Fibroblast of pulmonary artery (primary cell): ENCODE measurements at regions not wholly inside any gene's neighbourhood (a gene's known extent, or its start where the extent isn't known, plus 50 kb on each side); places are given as distances from the start of the nearest gene placed in this dataset.
A peak's percentile ranks its signal among the peaks of the same experiment; 100 is the strongest.

Experiments used
- DNase-seq: peaks from one replicate; pipeline ENCODE4 v3.0.0-alpha.2; 2010; ENCODE audit warnings: low read depth
- H3K4me3 ChIP-seq: replicated peaks from 2 replicates; pipeline ENCODE4 v1.5.1; 2011; ENCODE audit warnings: low read depth, mild to moderate bottlenecking, control low read depth, low read length, moderate library complexity
- CTCF ChIP-seq: IDR thresholded peaks from 2 replicates; pipeline ENCODE4 v1.5.1; 2011; ENCODE audit warnings: mild to moderate bottlenecking, control low read depth, low read length, inconsistent platforms; ENCODE audit errors: missing control alignments

DNA sequence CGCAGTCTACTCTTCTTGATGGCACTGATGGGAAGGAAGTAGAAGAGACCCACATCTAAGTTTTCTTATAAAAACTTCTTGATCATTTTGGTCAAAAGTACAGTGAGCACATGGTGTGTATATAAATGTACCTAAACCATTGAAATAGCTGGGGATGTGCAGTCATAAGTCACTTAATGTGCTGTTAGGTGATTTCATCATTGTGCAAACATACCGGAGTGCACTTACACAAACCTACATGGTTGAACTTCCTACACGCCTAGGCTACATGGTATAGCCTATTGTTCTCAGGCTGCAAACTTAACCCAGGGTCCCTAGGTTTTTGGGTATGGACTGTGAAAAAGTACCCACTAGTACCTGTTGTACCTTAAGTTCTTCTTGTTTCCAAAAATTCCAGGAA is 123.3 kb upstream of the ZNF438 start:
- TF ChIP-seq CTCF = no peak
- DNase-seq = no peak
- no peak overlapping the region for H3K4me3 ChIP-seq

DNA sequence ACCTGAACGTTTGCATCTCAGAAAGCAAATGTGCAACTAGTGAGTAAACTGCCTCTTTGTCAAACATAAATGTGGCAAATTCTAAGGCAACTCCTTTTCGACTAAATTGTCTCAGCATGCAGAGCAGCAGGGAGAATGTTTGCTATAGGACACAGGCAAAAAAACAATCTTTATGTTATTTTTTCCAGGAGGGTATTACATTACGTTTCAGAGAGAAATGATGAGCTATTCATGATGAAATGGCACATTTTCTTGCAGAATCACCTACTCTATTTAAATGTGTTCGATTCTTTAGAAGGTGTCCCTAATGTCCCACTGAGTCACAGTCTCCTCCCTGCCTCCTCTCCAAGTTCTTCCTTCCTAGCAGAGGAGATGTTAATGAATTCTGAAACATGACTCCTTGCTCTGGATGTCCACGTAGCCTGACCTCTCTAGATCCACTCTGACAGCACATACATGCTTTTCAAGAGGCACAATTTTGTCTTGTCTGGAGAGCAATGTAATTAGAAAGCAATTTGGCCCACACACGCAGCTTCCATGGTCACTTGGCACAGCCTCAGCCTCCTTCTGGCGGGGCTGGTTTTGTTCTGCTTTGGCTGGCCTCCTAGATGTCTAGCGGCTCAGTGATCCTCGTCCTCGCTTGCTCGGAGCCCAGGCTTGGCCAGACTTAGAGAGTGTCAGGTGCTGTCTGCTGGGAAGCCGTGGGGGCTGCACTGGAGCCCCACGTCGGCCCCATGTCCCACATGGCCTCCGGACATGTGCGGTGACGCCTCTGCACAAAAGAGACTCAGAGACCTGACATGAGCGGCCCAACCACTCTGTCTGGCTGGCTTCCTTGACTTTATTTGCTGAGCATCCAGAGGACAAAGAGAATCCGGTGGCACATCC is 125.7 kb upstream of the ZNF438 start:
- TF ChIP-seq CTCF = no peak
- DNase-seq = peak; percentile 57
- H3K4me3 ChIP-seq = no peak overlapping the region

DNA sequence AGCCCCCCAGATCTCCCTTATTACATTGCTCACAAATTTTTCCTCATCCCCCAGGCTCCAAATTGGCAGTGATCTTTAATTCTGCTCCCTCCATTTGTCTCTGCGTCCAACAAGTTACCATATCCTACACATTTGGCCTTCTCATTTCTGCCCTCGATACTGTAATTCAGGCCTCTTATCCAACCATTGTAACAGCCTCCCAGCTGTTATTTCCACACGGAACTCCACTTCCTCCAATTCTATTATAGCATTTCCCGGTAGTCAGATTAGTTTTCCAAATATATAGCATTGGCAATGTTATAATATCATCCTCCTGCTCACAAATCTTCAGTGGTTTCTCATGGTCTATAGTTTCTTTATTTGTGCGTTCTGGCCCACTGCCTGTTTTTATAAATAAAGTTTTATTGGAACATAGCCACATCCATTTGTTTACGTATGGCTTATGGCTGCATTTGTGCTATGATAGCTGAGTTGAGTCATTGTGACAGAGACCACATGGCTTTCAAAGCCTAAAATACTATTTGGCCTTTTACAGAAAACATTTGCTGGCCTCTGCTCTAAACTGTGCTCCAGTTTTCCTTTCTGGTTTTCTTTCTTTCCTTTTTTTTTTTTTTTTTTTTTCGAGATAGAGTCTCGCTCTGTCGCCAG is 126.5 kb upstream of the ZNF438 start:
- peak; percentile 61 for DNase-seq
- TF ChIP-seq CTCF = no peak
- no peak overlapping the region for H3K4me3 ChIP-seq

- no peak for DNase-seq
- no peak overlapping the region for H3K4me3 ChIP-seq
- no peak for TF ChIP-seq CTCF
Observed at GRCh38 chr10:31166606-31167005, 134.9 kb upstream of the ZNF438 start.

- TF ChIP-seq CTCF = no peak
- DNase-seq = no peak
- H3K4me3 ChIP-seq = no peak overlapping the region
Observed at GRCh38 chr10:31170636-31171035, 139.0 kb upstream of the ZNF438 start.

GRCh38 chr10:31171402-31172083 is 139.9 kb upstream of the ZNF438 start:
- no peak overlapping the region for H3K4me3 ChIP-seq
- no peak for TF ChIP-seq CTCF
- no peak for DNase-seq
